ENCODE measurements at regions not wholly inside any gene's neighbourhood (a gene's known extent, or its start where the extent isn't known, plus 50 kb on each side); places are given as distances from the start of the nearest gene placed in this dataset.

GRCh38 chr9:38201844-38202243 is 132.8 kb upstream of the SHB start:
- DNase-seq (ENCODE audit: low read depth): no peak
- TF ChIP-seq, protein P1, sequence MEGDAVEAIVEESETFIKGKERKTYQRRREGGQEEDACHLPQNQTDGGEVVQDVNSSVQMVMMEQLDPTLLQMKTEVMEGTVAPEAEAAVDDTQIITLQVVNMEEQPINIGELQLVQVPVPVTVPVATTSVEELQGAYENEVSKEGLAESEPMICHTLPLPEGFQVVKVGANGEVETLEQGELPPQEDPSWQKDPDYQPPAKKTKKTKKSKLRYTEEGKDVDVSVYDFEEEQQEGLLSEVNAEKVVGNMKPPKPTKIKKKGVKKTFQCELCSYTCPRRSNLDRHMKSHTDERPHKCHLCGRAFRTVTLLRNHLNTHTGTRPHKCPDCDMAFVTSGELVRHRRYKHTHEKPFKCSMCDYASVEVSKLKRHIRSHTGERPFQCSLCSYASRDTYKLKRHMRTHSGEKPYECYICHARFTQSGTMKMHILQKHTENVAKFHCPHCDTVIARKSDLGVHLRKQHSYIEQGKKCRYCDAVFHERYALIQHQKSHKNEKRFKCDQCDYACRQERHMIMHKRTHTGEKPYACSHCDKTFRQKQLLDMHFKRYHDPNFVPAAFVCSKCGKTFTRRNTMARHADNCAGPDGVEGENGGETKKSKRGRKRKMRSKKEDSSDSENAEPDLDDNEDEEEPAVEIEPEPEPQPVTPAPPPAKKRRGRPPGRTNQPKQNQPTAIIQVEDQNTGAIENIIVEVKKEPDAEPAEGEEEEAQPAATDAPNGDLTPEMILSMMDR (IDR thresholded peaks at IDR 0.05; ENCODE audit: control insufficient read depth, extremely low read depth, insufficient read depth): no peak
- H3K4me3 ChIP-seq (ENCODE audit: low read depth, low read length): no peak overlapping the region

- TF ChIP-seq, protein P1 (IDR thresholded peaks at IDR 0.05; ENCODE audit: control insufficient read depth, extremely low read depth, insufficient read depth): no peak
- DNase-seq (ENCODE audit: low read depth): no peak
- H3K4me3 ChIP-seq (ENCODE audit: low read depth, low read length): no peak overlapping the region
Observed at GRCh38 chr9:38200431-38200830, 131.4 kb upstream of the SHB start.

- H3K4me3 ChIP-seq (ENCODE audit: low read depth, low read length): no peak overlapping the region
- TF ChIP-seq, protein P1 (IDR thresholded peaks at IDR 0.05; ENCODE audit: control insufficient read depth, extremely low read depth, insufficient read depth): no peak
- no peak for DNase-seq (ENCODE audit: low read depth)
Observed at GRCh38 chr9:38198140-38198539, 129.1 kb upstream of the SHB start.

DNA sequence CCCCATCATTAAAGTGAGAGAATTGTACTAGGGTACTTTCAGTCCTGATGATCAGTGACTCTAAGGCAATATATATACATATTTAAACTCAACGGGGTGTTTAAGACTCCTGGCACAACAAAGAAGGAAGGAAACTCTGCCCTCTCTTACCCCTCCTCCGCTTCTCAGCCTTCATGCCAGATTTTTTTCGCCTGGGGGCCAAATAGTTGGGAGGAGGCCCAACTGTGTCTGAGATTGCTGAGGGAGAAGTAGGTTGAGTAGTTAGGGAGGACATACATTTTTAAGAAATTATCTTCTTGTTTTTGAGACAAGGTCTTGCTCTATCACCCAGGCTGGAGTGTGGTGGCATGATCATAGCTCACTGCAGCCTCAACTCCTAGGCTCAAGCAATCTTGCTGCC is 127.7 kb upstream of the SHB start:
- TF ChIP-seq, protein P1 (IDR thresholded peaks at IDR 0.05; ENCODE audit: control insufficient read depth, extremely low read depth, insufficient read depth): no peak
- DNase-seq (ENCODE audit: low read depth): no peak
- H3K4me3 ChIP-seq (ENCODE audit: low read depth, low read length): no peak overlapping the region

- H3K4me3 ChIP-seq (ENCODE audit: low read depth, low read length): no peak overlapping the region
- no peak for DNase-seq (ENCODE audit: low read depth)
- TF ChIP-seq, protein P1 (IDR thresholded peaks at IDR 0.05; ENCODE audit: control insufficient read depth, extremely low read depth, insufficient read depth): no peak
Observed at GRCh38 chr9:38195737-38196161, 126.7 kb upstream of the SHB start.

GRCh38 chr9:38194870-38195269 is 125.8 kb upstream of the SHB start:
- no peak overlapping the region for H3K4me3 ChIP-seq (ENCODE audit: low read depth, low read length)
- TF ChIP-seq, protein P1 (IDR thresholded peaks at IDR 0.05; ENCODE audit: control insufficient read depth, extremely low read depth, insufficient read depth): no peak
- no peak for DNase-seq (ENCODE audit: low read depth)

GRCh38 chr9:38192731-38193265 is 123.8 kb upstream of the SHB start:
- H3K4me3 ChIP-seq (ENCODE audit: low read depth, low read length): no peak overlapping the region
- DNase-seq (ENCODE audit: low read depth): no peak
- TF ChIP-seq, protein P1 (IDR thresholded peaks at IDR 0.05; ENCODE audit: control insufficient read depth, extremely low read depth, insufficient read depth): no peak

Data from LNCaP clone FGC (cell line).